ENCODE measurements at regions not wholly inside any gene's neighbourhood (a gene's known extent, or its start where the extent isn't known, plus 50 kb on each side); places are given as distances from the start of the nearest gene placed in this dataset.

- no peaks in the 10 kb centered on the region for H3K27me3 Mint-ChIP-seq (ENCODE audit: unreplicated experiment)
- no TSS peak for BruUV-seq (replicated peaks)
- no peaks in the 10 kb centered on the region for H3K9me3 Mint-ChIP-seq (ENCODE audit: low read depth, unreplicated experiment)
- H3K27ac Mint-ChIP-seq (ENCODE audit: unreplicated experiment) = no peak overlapping the region
- no peak for TF ChIP-seq CTCF (IDR thresholded peaks at IDR 0.05; ENCODE audit: unreplicated experiment)
- peaks cover 11% of the 10 kb centered on the region for H3K4me1 Mint-ChIP-seq (ENCODE audit: low read depth, unreplicated experiment)
- H3K4me3 Mint-ChIP-seq (ENCODE audit: low read depth, unreplicated experiment) = no peak overlapping the region
- H3K36me3 Mint-ChIP-seq (ENCODE audit: insufficient read depth, unreplicated experiment) = no peaks in the 10 kb centered on the region
- CTCF ChIA-PET = no interaction called here
- intact Hi-C loops (cut with micrococcal nuclease; ENCODE audit: unreplicated experiment) = no loop called here
- DNase-seq = no peak
Observed at GRCh38 chr18:44630118-44630517, 50.6 kb upstream of the SETBP1 start.
